GM23338 (cell line): ENCODE measurements at regions not wholly inside any gene's neighbourhood (a gene's known extent, or its start where the extent isn't known, plus 50 kb on each side); places are given as distances from the start of the nearest gene placed in this dataset.

Experiments
- ATAC-seq: fragments of 200-7000 bp; cut with Tn5 transposase; 3 replicates; pipeline ENCODE4 v1.9.1; 2020
- DNase-seq: peaks from one replicate; pipeline ENCODE4 v3.0.0-alpha.2; 2015; ENCODE audit warnings: low spot score
- H2AFZ ChIP-seq: fragments of 200-600 bp; sonication (generic); 2 replicates; pipeline ENCODE4 v1.8.0; 2016; ENCODE audit warnings: antibody characterized with exemption, mild to moderate bottlenecking, moderate library complexity
- H3F3A ChIP-seq: fragments of 200-600 bp; sonication (generic); replicated peaks from 2 replicates; pipeline ENCODE4 v1.8.0; 2017; ENCODE audit warnings: antibody characterized with exemption, mixed run types, low read depth
- H3K27ac ChIP-seq: fragments of 200-600 bp; sonication (generic); 2 replicates; pipeline ENCODE4 v1.6.1; 2016; ENCODE audit warnings: low read depth
- H3K27me3 ChIP-seq: fragments of 200-600 bp; sonication (generic); 2 replicates; pipeline ENCODE4 v1.8.0; 2016; ENCODE audit warnings: mild to moderate bottlenecking, mixed run types, moderate library complexity; ENCODE audit not compliant: insufficient read depth
- H3K36me3 ChIP-seq: fragments of 200-600 bp; sonication (generic); 2 replicates; pipeline ENCODE4 v1.8.0; 2016; ENCODE audit warnings: mild to moderate bottlenecking; ENCODE audit not compliant: insufficient read depth
- H3K4me1 ChIP-seq: fragments of 200-600 bp; sonication (generic); 2 replicates; pipeline ENCODE4 v1.8.0; 2016; ENCODE audit warnings: mild to moderate bottlenecking, moderate library complexity; ENCODE audit not compliant: insufficient read depth
- H3K4me2 ChIP-seq: fragments of 200-600 bp; sonication (generic); 2 replicates; pipeline ENCODE4 v1.7.1; 2017; ENCODE audit warnings: mixed run types
- H3K4me3 ChIP-seq: fragments of 200-600 bp; sonication (generic); 2 replicates; pipeline ENCODE4 v1.6.1; 2016; ENCODE audit warnings: mixed run types
- H3K79me2 ChIP-seq: fragments of 200-600 bp; sonication (generic); replicated peaks from 2 replicates; pipeline ENCODE4 v1.8.0; 2017; ENCODE audit warnings: mild to moderate bottlenecking; ENCODE audit not compliant: insufficient read depth
- H3K9me2 ChIP-seq: fragments of 200-600 bp; sonication (generic); 2 replicates; pipeline ENCODE4 v1.8.0; 2017; ENCODE audit not compliant: insufficient read depth
- H4K20me1 ChIP-seq: fragments of 200-600 bp; sonication (generic); replicated peaks from 2 replicates; pipeline ENCODE4 v1.8.0; 2017; ENCODE audit warnings: mild to moderate bottlenecking; ENCODE audit not compliant: insufficient read depth
- H3K27ac Mint-ChIP-seq: 2 replicates; pipeline ENCODE4 v1.8.0; 2020; ENCODE audit warnings: inconsistent platforms, mild to moderate bottlenecking, moderate library complexity, mixed read lengths
- H3K27me3 Mint-ChIP-seq: 3 replicates; pipeline ENCODE4 v1.8.0; 2022; ENCODE audit warnings: low read depth, mild to moderate bottlenecking, moderate library complexity, mixed read lengths, inconsistent platforms; ENCODE audit not compliant: insufficient read depth, poor library complexity
- H3K36me3 Mint-ChIP-seq: 3 replicates; pipeline ENCODE4 v1.8.0; 2021; ENCODE audit warnings: low read depth, mild to moderate bottlenecking, inconsistent platforms, moderate library complexity, mixed read lengths
- H3K4me1 Mint-ChIP-seq: 3 replicates; pipeline ENCODE4 v1.8.0; 2020; ENCODE audit warnings: mild to moderate bottlenecking, inconsistent platforms, mixed read lengths
- H3K4me3 Mint-ChIP-seq: 3 replicates; pipeline ENCODE4 v1.8.0; 2021; ENCODE audit warnings: moderate library complexity, mild to moderate bottlenecking, inconsistent platforms, mixed read lengths
- H3K9me3 Mint-ChIP-seq: 3 replicates; pipeline ENCODE4 v1.8.0; 2020; ENCODE audit warnings: moderate library complexity, mild to moderate bottlenecking, inconsistent platforms, mixed read lengths
- CREB1 ChIP-seq: fragments of 250-450 bp; sonication (Bioruptor Pico); IDR thresholded peaks from 2 replicates; pipeline ENCODE4 v1.5.0; 2020; ENCODE audit warnings: low read depth, mild to moderate bottlenecking, moderate library complexity
- EZH2 ChIP-seq: fragments of 200-600 bp; sonication (generic); IDR thresholded peaks from one replicate; pipeline ENCODE4 v1.8.0; 2017; ENCODE audit warnings: antibody characterized with exemption, mild to moderate bottlenecking, low read depth; ENCODE audit not compliant: unreplicated experiment
- EZH2phosphoT487 ChIP-seq: fragments of 200-600 bp; sonication (generic); IDR thresholded peaks from one replicate; pipeline ENCODE4 v1.8.1; 2018; ENCODE audit warnings: antibody characterized with exemption; ENCODE audit not compliant: unreplicated experiment
- JUNB ChIP-seq: IDR thresholded peaks from one replicate; pipeline ENCODE4 v1.6.1; 2016; ENCODE audit warnings: antibody characterized with exemption; ENCODE audit not compliant: unreplicated experiment
- NANOG ChIP-seq: IDR thresholded peaks from 2 replicates; pipeline ENCODE4 v1.6.1; 2016; ENCODE audit warnings: antibody characterized with exemption, borderline replicate concordance
- POLR2AphosphoS5 ChIP-seq: IDR thresholded peaks from 2 replicates; pipeline ENCODE4 v1.6.1; 2016; ENCODE audit warnings: antibody characterized with exemption, low read depth
- STAT1 ChIP-seq: IDR thresholded peaks from one replicate; pipeline ENCODE4 v1.6.1; 2016; ENCODE audit warnings: antibody characterized with exemption; ENCODE audit not compliant: unreplicated experiment
- ZNF114 ChIP-seq: fragments of 250-450 bp; sonication (Bioruptor Pico); IDR thresholded peaks from 2 replicates; pipeline ENCODE4 v1.5.0; 2020; ENCODE audit warnings: mild to moderate bottlenecking, moderate library complexity
- ZNF331 ChIP-seq: fragments of 250-450 bp; sonication (Bioruptor Pico); IDR thresholded peaks from 2 replicates; pipeline ENCODE4 v1.5.0; 2020; ENCODE audit warnings: low read depth, mild to moderate bottlenecking, moderate library complexity
- TF ChIP-seq, protein P1 (sequence below): IDR thresholded peaks from one replicate; pipeline ENCODE4 v1.6.1; 2018; ENCODE audit warnings: antibody characterized with exemption; ENCODE audit not compliant: unreplicated experiment
- TF ChIP-seq, protein P2 (sequence below): fragments of 250-450 bp; sonication (Bioruptor Pico); IDR thresholded peaks from 2 replicates; pipeline ENCODE4 v1.5.0; 2020; ENCODE audit warnings: mild to moderate bottlenecking, moderate library complexity
- TF ChIP-seq, protein P3 (sequence below): IDR thresholded peaks from 2 replicates; pipeline ENCODE4 v1.6.1; 2016; ENCODE audit warnings: antibody characterized with exemption
- TF ChIP-seq, protein P4 (sequence below), 2 experiments: fragments of 200-600 bp in 1 of 2; sonication (generic) in 1 of 2; conservative IDR thresholded peaks; 2 replicates each; pipeline versions ENCODE4 v1.5.1 to v1.6.1; 2016 to 2017; ENCODE audit warnings: antibody characterized with exemption in 2 of 2, low read depth in 2 of 2, mild to moderate bottlenecking in 2 of 2, moderate library complexity in 1 of 2

DNA sequence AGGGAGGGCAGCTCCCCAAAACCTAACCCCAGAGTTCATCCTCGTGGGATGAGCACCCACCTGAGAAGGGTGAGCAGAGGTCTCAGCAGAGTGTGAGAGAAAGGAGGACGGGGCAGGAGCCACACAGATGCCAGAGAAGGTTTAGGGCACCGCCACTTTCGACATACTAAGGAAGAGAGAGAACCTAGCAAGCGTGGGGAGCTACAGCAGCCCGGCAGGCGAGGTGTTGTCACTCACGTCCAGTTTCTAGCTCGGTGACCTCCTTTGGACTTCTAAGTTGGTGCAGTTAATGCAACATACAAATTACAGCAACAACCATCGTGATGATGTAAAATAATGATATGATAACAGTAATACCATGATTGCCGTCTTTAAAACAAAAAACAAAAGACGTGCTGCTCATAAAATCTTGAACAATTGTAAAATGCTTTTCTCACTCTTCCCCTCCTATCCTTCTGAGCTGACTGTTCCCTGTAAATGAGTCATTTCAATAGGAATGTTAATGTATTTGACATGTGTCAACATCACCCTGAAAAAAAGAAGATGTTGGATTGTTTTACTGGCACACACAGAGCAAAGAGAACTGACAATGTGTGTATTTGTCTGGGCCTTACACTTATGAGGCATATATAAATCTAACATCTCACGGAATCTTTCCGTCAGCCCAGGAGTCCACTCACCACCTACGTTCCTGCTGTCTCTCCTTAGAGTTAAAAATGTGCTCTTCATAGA is 158.2 kb upstream of the MAF start:
- Histone ChIP-seq H3K27ac (no peak overlapping the region), H3K36me3 (no peaks in the 10 kb centered on the region), H3K4me3 (no peak overlapping the region), H3K4me1 (no peaks in the 10 kb centered on the region), H2AFZ (no peak overlapping the region), H3K9me2 (peaks cover 7% of the 10 kb centered on the region; the same call in 1 of the 2 replicates), H3K27me3 (no peaks in the 10 kb centered on the region), H4K20me1 (no peaks in the 10 kb centered on the region), H3K79me2 (no peaks in the 10 kb centered on the region), H3F3A (no peaks in the 10 kb centered on the region), H3K4me2 (no peak overlapping the region)
- H3K4me3 Mint-ChIP-seq, result no peak overlapping the region
- no peak for TF ChIP-seq EZH2phosphoT487
- no peak for TF ChIP-seq NANOG
- TF ChIP-seq STAT1, result no peak
- no peak for TF ChIP-seq ZNF114 (CRISPR knock-in tag)
- no peak for TF ChIP-seq JUNB
- TF ChIP-seq, protein P1, sequence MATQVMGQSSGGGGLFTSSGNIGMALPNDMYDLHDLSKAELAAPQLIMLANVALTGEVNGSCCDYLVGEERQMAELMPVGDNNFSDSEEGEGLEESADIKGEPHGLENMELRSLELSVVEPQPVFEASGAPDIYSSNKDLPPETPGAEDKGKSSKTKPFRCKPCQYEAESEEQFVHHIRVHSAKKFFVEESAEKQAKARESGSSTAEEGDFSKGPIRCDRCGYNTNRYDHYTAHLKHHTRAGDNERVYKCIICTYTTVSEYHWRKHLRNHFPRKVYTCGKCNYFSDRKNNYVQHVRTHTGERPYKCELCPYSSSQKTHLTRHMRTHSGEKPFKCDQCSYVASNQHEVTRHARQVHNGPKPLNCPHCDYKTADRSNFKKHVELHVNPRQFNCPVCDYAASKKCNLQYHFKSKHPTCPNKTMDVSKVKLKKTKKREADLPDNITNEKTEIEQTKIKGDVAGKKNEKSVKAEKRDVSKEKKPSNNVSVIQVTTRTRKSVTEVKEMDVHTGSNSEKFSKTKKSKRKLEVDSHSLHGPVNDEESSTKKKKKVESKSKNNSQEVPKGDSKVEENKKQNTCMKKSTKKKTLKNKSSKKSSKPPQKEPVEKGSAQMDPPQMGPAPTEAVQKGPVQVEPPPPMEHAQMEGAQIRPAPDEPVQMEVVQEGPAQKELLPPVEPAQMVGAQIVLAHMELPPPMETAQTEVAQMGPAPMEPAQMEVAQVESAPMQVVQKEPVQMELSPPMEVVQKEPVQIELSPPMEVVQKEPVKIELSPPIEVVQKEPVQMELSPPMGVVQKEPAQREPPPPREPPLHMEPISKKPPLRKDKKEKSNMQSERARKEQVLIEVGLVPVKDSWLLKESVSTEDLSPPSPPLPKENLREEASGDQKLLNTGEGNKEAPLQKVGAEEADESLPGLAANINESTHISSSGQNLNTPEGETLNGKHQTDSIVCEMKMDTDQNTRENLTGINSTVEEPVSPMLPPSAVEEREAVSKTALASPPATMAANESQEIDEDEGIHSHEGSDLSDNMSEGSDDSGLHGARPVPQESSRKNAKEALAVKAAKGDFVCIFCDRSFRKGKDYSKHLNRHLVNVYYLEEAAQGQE, result no peak
- TF ChIP-seq, protein P2, sequence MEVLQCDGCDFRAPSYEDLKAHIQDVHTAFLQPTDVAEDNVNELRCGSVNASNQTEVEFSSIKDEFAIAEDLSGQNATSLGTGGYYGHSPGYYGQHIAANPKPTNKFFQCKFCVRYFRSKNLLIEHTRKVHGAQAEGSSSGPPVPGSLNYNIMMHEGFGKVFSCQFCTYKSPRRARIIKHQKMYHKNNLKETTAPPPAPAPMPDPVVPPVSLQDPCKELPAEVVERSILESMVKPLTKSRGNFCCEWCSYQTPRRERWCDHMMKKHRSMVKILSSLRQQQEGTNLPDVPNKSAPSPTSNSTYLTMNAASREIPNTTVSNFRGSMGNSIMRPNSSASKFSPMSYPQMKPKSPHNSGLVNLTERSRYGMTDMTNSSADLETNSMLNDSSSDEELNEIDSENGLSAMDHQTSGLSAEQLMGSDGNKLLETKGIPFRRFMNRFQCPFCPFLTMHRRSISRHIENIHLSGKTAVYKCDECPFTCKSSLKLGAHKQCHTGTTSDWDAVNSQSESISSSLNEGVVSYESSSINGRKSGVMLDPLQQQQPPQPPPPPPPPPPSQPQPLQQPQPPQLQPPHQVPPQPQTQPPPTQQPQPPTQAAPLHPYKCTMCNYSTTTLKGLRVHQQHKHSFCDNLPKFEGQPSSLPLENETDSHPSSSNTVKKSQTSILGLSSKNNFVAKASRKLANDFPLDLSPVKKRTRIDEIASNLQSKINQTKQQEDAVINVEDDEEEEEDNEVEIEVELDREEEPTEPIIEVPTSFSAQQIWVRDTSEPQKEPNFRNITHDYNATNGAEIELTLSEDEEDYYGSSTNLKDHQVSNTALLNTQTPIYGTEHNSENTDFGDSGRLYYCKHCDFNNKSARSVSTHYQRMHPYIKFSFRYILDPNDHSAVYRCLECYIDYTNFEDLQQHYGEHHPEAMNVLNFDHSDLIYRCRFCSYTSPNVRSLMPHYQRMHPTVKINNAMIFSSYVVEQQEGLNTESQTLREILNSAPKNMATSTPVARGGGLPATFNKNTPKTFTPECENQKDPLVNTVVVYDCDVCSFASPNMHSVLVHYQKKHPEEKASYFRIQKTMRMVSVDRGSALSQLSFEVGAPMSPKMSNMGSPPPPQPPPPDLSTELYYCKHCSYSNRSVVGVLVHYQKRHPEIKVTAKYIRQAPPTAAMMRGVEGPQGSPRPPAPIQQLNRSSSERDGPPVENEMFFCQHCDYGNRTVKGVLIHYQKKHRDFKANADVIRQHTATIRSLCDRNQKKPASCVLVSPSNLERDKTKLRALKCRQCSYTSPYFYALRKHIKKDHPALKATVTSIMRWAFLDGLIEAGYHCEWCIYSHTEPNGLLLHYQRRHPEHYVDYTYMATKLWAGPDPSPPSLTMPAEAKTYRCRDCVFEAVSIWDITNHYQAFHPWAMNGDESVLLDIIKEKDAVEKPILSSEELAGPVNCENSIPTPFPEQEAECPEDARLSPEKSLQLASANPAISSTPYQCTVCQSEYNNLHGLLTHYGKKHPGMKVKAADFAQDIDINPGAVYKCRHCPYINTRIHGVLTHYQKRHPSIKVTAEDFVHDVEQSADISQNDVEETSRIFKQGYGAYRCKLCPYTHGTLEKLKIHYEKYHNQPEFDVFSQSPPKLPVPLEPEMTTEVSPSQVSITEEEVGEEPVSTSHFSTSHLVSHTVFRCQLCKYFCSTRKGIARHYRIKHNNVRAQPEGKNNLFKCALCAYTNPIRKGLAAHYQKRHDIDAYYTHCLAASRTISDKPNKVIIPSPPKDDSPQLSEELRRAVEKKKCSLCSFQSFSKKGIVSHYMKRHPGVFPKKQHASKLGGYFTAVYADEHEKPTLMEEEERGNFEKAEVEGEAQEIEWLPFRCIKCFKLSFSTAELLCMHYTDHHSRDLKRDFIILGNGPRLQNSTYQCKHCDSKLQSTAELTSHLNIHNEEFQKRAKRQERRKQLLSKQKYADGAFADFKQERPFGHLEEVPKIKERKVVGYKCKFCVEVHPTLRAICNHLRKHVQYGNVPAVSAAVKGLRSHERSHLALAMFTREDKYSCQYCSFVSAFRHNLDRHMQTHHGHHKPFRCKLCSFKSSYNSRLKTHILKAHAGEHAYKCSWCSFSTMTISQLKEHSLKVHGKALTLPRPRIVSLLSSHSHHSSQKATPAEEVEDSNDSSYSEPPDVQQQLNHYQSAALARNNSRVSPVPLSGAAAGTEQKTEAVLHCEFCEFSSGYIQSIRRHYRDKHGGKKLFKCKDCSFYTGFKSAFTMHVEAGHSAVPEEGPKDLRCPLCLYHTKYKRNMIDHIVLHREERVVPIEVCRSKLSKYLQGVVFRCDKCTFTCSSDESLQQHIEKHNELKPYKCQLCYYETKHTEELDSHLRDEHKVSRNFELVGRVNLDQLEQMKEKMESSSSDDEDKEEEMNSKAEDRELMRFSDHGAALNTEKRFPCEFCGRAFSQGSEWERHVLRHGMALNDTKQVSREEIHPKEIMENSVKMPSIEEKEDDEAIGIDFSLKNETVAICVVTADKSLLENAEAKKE (CRISPR knock-in tag), result no peak
- TF ChIP-seq, protein P3, sequence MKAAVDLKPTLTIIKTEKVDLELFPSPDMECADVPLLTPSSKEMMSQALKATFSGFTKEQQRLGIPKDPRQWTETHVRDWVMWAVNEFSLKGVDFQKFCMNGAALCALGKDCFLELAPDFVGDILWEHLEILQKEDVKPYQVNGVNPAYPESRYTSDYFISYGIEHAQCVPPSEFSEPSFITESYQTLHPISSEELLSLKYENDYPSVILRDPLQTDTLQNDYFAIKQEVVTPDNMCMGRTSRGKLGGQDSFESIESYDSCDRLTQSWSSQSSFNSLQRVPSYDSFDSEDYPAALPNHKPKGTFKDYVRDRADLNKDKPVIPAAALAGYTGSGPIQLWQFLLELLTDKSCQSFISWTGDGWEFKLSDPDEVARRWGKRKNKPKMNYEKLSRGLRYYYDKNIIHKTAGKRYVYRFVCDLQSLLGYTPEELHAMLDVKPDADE, result no peak
- TF ChIP-seq, protein P4, sequence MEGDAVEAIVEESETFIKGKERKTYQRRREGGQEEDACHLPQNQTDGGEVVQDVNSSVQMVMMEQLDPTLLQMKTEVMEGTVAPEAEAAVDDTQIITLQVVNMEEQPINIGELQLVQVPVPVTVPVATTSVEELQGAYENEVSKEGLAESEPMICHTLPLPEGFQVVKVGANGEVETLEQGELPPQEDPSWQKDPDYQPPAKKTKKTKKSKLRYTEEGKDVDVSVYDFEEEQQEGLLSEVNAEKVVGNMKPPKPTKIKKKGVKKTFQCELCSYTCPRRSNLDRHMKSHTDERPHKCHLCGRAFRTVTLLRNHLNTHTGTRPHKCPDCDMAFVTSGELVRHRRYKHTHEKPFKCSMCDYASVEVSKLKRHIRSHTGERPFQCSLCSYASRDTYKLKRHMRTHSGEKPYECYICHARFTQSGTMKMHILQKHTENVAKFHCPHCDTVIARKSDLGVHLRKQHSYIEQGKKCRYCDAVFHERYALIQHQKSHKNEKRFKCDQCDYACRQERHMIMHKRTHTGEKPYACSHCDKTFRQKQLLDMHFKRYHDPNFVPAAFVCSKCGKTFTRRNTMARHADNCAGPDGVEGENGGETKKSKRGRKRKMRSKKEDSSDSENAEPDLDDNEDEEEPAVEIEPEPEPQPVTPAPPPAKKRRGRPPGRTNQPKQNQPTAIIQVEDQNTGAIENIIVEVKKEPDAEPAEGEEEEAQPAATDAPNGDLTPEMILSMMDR (conservative IDR thresholded peaks at IDR 0.05; ENCODE audit: low read depth in 2 of 2), result no peak
- no peak for TF ChIP-seq ZNF331
- no peak for TF ChIP-seq EZH2
- TF ChIP-seq POLR2AphosphoS5, result no peak
- TF ChIP-seq CREB1 (CRISPR knock-in tag), result no peak
- H3K36me3 Mint-ChIP-seq, result no peaks in the 10 kb centered on the region
- H3K27ac Mint-ChIP-seq, result no peak overlapping the region
- H3K9me3 Mint-ChIP-seq, result peaks cover 3% of the 10 kb centered on the region; the same call in 1 of the 3 replicates
- no peak for DNase-seq
- peaks cover 4% of the 10 kb centered on the region; the same call in 2 of the 3 replicates for H3K4me1 Mint-ChIP-seq
- no peak for ATAC-seq
- H3K27me3 Mint-ChIP-seq, result peaks cover 1% of the 10 kb centered on the region
